Chondrocyte (in vitro differentiated cells): ENCODE measurements at regions not wholly inside any gene's neighbourhood (a gene's known extent, or its start where the extent isn't known, plus 50 kb on each side); places are given as distances from the start of the nearest gene placed in this dataset.

Experiments
- DNase-seq: peaks from one replicate; pipeline ENCODE4 v3.0.0; 2021; ENCODE audit warnings: mixed read lengths, low spot score
- H3K27ac Mint-ChIP-seq: one replicate; pipeline ENCODE4 v1.8.0; 2021; ENCODE audit warnings: mild to moderate bottlenecking, moderate library complexity, mixed read lengths; ENCODE audit not compliant: unreplicated experiment
- H3K27me3 Mint-ChIP-seq: 2 replicates; pipeline ENCODE4 v1.8.0; 2021; ENCODE audit warnings: low read depth, mixed read lengths
- H3K36me3 Mint-ChIP-seq: 2 replicates; pipeline ENCODE4 v1.8.0; 2021; ENCODE audit warnings: low read depth, mixed read lengths
- H3K4me1 Mint-ChIP-seq: 2 replicates; pipeline ENCODE4 v1.8.0; 2021; ENCODE audit warnings: low read depth, mild to moderate bottlenecking, mixed read lengths
- H3K4me3 Mint-ChIP-seq: one replicate; pipeline ENCODE4 v1.8.0; 2021; ENCODE audit warnings: mild to moderate bottlenecking, moderate library complexity, mixed read lengths; ENCODE audit not compliant: unreplicated experiment
- H3K9me3 Mint-ChIP-seq: 2 replicates; pipeline ENCODE4 v1.8.0; 2021; ENCODE audit warnings: low read depth, mixed read lengths
- CTCF ChIP-seq: fragments of 200-600 bp; sonication (generic); IDR thresholded peaks from 2 replicates; pipeline ENCODE4 v1.5.0; 2021; ENCODE audit warnings: antibody characterized with exemption, mild to moderate bottlenecking, moderate library complexity

DNA sequence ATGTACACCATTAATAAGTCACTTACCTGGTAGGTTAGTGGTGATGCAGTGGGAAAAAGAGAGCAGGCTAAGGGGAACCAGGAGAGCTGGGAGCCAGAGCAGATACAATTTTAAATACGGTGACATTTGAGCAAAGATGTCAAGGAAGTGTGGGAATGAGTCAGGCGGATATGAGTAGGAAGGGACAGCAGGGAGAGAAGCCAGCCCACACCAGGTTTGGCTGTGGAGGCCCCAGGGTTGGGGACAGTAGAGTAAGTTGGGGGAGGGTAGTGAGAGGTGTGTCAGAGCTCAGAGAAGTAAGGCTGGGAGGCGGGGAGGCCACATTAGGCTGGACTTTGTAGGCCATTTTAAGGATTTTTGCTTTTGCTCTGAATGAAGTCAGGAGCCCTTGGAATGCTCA lies 482.0 kb downstream of the DISC1 start:
- H3K9me3 Mint-ChIP-seq: no peaks in the 10 kb centered on the region
- no peak overlapping the region for H3K4me3 Mint-ChIP-seq
- TF ChIP-seq CTCF: no peak
- H3K36me3 Mint-ChIP-seq: no peaks in the 10 kb centered on the region
- H3K27ac Mint-ChIP-seq: peak overlapping the region; percentile 35
- no peaks in the 10 kb centered on the region for H3K27me3 Mint-ChIP-seq
- peaks cover 40% of the 10 kb centered on the region for H3K4me1 Mint-ChIP-seq
- no peak for DNase-seq

GRCh38 chr1:232106415-232106814 lies 479.8 kb downstream of the DISC1 start:
- H3K36me3 Mint-ChIP-seq: no peaks in the 10 kb centered on the region
- H3K4me1 Mint-ChIP-seq: peaks cover 26% of the 10 kb centered on the region
- H3K27ac Mint-ChIP-seq: no peak overlapping the region
- H3K27me3 Mint-ChIP-seq: peaks cover 2% of the 10 kb centered on the region
- H3K9me3 Mint-ChIP-seq: no peaks in the 10 kb centered on the region
- TF ChIP-seq CTCF: no peak
- DNase-seq: no peak
- no peak overlapping the region for H3K4me3 Mint-ChIP-seq

- DNase-seq: no peak
- H3K4me1 Mint-ChIP-seq: peaks cover 18% of the 10 kb centered on the region
- no peaks in the 10 kb centered on the region for H3K36me3 Mint-ChIP-seq
- no peaks in the 10 kb centered on the region for H3K9me3 Mint-ChIP-seq
- H3K27me3 Mint-ChIP-seq: peaks cover 2% of the 10 kb centered on the region
- H3K4me3 Mint-ChIP-seq: no peak overlapping the region
- H3K27ac Mint-ChIP-seq: no peak overlapping the region
- TF ChIP-seq CTCF: no peak
Measured at GRCh38 chr1:232105561-232105960, 479.0 kb downstream of the DISC1 start.

DNA sequence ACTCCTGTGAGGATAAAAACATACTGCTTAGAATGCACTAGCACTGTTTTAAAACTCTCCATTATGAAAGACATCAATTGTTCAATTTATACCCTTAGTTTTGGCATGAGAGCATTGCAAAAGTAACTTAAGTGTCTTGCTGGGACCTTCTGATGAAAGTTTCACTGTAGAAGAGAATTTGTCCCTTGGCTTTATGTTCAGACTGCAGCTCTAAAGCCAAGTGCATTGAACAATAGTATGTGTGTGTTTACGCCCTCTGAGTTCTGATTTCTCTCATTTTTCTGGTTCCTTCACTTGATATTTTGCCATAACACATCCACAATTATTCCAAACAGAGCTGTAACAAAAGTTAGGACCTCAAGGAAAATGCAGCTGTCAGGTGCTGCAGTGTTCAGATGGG lies 474.6 kb downstream of the DISC1 start:
- no peak overlapping the region for H3K4me3 Mint-ChIP-seq

DNA sequence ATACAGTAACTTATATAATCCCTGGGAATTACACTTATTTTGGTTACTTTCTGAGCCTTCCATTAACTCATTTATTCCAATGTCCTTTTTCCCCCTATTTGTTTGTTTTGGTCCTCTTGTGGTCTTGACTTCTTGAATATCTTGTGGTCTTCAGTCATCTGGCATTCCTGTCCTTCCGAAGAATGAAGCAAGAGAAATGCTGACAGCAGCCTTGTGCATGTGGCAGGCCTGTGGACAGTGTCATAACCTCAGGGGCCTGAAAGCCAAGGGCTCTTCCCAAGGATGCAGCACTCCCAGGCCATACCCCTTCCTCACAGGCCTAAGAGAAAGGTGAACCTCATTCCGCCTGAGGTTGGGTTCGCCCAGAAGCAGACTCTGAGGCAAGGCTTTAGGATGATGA lies 470.2 kb downstream of the DISC1 start:
- no peak overlapping the region for H3K4me3 Mint-ChIP-seq
- peaks cover 4% of the 10 kb centered on the region for H3K36me3 Mint-ChIP-seq
- TF ChIP-seq CTCF: no peak
- peaks cover 12% of the 10 kb centered on the region for H3K9me3 Mint-ChIP-seq
- H3K4me1 Mint-ChIP-seq: no peaks in the 10 kb centered on the region
- no peak for DNase-seq
- H3K27ac Mint-ChIP-seq: no peak overlapping the region
- no peaks in the 10 kb centered on the region for H3K27me3 Mint-ChIP-seq

More for the DNA sequence above, 474.6 kb downstream of the DISC1 start:
- TF ChIP-seq CTCF: no peak
- DNase-seq: no peak
- H3K27me3 Mint-ChIP-seq: peaks cover 2% of the 10 kb centered on the region
- peaks cover 4% of the 10 kb centered on the region for H3K36me3 Mint-ChIP-seq
- H3K9me3 Mint-ChIP-seq: peaks cover 12% of the 10 kb centered on the region
- no peak overlapping the region for H3K27ac Mint-ChIP-seq
- H3K4me1 Mint-ChIP-seq: no peaks in the 10 kb centered on the region
